ENCODE measurements at regions not wholly inside any gene's neighbourhood (a gene's known extent, or its start where the extent isn't known, plus 50 kb on each side); places are given as distances from the start of the nearest gene placed in this dataset.
"Not testable (repeated sequence)": the region's sequence is repeated elsewhere in the genome, so short reads cannot be mapped to it uniquely, and the experiment has no call there.

DNA sequence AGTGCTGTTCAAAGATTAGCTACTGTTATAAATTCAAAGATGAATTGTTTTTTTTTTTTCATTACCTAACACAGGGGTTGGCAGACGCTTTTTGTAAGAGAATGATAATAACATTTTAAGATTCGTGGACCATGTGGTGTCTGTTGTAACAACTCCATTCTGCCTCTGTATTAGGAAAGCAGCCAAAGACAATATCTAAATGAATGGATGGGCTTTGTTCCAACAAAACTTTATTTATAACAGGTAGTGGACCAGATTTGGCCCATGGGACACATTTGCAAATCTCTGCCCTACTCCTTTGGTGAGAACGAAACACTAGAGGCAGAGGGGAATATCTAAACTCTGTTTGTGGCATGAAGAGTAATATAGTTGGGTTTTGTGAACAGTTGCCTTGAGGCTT, 83.6 kb upstream of the BLID start:
- no peak for TF ChIP-seq SPI1 (IDR thresholded peaks at IDR 0.05; ENCODE audit: low read depth, low read length)
- TF ChIP-seq POU2F2 (IDR thresholded peaks at IDR 0.05; ENCODE audit: low read depth, low read length), result no peak
- TF ChIP-seq TAF1 (IDR thresholded peaks at IDR 0.05; ENCODE audit: low read depth, low read length), result no peak
- TF ChIP-seq PAX5 (IDR thresholded peaks at IDR 0.05; ENCODE audit: insufficient read depth, low read length, severe bottlenecking), result no peak
- TF ChIP-seq POLR2AphosphoS5 (IDR thresholded peaks at IDR 0.05; ENCODE audit: low read depth, low read length), result no peak
- TF ChIP-seq POLR2A (IDR thresholded peaks at IDR 0.05; ENCODE audit: low read depth, low read length), result no peak
- no peak for FAIRE-seq
- DNase-seq (ENCODE audit: insufficient read length, low spot score), result no peak

DNA sequence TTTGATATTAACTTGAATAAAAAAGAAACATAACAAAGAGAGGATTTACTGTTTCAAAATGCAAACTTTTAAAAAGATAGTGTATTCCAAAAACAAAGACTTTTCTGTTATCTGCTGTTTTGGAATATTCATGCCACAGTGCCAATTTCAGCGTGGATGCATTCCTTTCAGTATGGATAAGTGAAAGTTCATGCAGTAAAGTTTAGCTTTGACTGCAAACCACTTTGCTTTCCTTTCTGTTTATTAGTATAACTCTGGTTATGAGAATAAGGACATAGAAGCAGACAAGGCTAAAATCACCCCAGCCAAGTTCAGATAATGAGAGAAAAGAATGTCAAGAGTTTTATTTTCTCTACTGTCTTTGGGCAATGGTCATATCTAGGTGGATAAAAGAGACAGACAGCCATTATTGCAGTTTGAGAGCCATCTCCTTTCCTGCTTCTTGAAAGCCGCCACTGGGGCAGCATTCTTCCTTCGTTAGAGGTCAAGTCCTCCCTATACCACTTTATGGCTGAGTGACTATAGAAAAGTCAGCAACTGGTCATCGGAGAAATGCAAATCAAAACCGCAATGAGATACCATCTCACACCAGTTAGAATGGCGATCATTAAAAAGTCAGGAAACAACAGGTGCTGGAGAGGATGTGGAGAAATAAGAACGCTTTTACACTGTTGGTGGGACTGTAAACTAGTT, 82.4 kb upstream of the BLID start:
- TF ChIP-seq SPI1 (IDR thresholded peaks at IDR 0.05; ENCODE audit: low read depth, low read length), result no peak
- no peak for TF ChIP-seq POLR2AphosphoS5 (IDR thresholded peaks at IDR 0.05; ENCODE audit: low read depth, low read length)
- no peak for TF ChIP-seq TAF1 (IDR thresholded peaks at IDR 0.05; ENCODE audit: low read depth, low read length)
- no peak for TF ChIP-seq PAX5 (IDR thresholded peaks at IDR 0.05; ENCODE audit: insufficient read depth, low read length, severe bottlenecking)
- no peak for TF ChIP-seq POU2F2 (IDR thresholded peaks at IDR 0.05; ENCODE audit: low read depth, low read length)
- TF ChIP-seq POLR2A (IDR thresholded peaks at IDR 0.05; ENCODE audit: low read depth, low read length), result no peak
- DNase-seq (ENCODE audit: insufficient read length, low spot score) (no peak), FAIRE-seq (no peak)

DNA sequence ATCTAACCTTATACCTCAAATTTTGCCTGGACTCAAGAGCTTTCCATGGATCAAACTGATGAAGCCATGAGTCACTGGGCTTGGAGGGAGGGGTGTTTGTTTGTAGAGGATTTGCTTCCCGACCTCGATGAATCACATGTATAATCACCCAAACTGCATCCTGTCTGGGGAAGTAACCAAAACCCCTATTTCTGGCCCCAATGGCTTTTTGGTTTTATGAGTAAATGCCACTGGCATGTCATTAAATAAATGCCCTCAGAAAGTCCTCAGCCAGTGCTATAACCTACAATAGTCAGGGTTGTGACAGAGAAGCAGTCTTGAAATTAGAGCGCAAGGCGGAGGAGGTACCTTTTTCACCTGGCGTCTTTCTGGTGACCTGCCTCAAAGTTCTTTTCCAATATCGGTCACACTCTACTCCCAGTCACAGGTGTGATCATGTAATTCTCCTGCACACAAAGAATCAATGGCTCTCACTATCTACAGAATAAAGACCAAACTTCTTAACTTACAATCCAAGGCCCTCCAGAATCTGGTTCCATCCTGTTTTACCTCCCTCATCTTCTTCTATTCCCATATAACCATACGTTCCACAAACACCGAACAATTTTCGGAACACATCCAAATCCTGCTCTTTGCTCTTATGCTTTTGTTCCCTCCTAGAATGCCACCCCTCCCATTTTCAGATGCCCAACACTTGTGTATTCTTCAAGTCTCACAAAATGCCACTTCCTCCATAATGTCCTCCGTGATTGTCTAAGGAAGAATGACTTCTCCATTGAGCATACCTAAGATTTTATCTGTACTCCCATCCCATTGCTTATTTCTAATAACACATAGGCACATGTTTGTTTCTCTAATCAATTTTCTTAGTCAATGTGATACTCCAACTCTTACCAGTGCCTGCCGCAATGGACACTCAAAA, 81.3 kb upstream of the BLID start:
- DNase-seq (ENCODE audit: insufficient read length, low spot score) (no peak), FAIRE-seq (no peak)
- no peak for TF ChIP-seq POLR2A (IDR thresholded peaks at IDR 0.05; ENCODE audit: low read depth, low read length)
- TF ChIP-seq PAX5 (IDR thresholded peaks at IDR 0.05; ENCODE audit: insufficient read depth, low read length, severe bottlenecking), result no peak
- TF ChIP-seq TAF1 (IDR thresholded peaks at IDR 0.05; ENCODE audit: low read depth, low read length), result no peak
- no peak for TF ChIP-seq POLR2AphosphoS5 (IDR thresholded peaks at IDR 0.05; ENCODE audit: low read depth, low read length)
- no peak for TF ChIP-seq POU2F2 (IDR thresholded peaks at IDR 0.05; ENCODE audit: low read depth, low read length)
- no peak for TF ChIP-seq SPI1 (IDR thresholded peaks at IDR 0.05; ENCODE audit: low read depth, low read length)

DNA sequence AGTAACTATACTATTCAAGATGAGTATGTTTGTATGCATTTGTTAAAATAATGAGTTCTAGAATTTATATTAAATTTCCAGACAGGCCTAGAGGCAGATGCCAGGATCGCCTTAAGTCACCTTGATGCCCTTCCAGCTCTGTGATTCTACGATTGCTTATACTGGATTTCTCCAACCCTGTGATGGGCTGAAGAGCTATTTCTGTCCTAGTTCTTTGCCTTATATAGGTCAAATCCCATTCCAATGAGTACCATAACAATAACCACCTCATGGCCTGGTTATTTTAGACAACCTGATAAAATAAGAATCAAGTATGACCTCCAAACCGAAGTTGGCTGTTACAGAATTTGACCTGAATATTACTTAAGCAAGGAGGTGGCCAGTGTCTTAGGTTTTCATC, 79.8 kb upstream of the BLID start:
- no peak for TF ChIP-seq POU2F2 (IDR thresholded peaks at IDR 0.05; ENCODE audit: low read depth, low read length)
- TF ChIP-seq SPI1 (IDR thresholded peaks at IDR 0.05; ENCODE audit: low read depth, low read length), result no peak
- FAIRE-seq, result no peak
- no peak for DNase-seq (ENCODE audit: insufficient read length, low spot score)

DNA sequence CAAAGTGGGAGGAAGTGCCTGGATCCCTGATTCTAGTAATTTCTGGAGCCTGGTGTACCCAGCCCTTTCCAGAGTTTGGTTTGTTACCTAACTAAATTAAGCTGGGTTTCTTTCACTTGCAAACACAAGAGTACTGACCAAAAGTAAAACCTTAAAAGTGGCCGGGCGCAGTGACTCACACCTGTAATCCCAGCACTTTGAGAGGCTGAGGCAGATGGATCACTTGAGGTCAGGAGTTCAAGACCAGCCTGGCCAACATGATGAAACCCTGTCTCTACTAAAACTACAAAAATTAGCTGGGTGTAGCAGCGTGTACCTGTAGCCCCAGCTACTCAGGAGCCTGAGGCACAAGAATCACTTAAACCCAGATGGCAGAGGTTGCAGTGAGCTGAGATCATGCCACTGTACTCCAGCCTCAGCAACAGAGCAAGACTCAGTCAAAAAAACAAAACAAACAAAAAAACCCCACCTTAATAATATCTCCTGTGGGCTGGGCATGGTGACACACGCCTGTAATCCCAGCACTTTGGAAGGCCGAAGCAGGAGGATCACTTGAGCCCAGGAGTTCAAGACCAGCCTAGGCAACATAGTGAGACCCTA, 78.0 kb upstream of the BLID start:
- not testable (repeated sequence) for FAIRE-seq; DNase-seq (ENCODE audit: insufficient read length, low spot score)

DNA sequence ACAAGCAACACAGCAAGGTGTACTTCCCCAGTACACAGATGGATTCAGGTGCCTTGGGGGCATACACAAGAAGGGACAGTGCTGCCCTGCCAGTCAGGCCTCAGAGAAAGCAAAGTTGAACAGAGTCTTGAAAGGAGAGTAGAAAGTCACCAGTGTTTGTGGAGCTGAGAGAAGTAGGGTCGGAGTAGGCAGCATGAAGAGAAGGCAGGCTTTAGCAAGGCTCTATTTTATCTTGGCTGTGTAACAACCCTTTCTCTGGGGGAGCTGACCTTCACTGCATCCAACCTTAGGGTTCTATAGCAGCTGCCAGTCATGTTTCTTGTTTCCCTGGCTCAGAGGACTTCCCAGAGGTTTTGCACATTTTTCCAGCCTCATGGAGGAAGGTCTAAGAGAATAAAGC, 77.4 kb upstream of the BLID start:
- TF ChIP-seq POLR2A (IDR thresholded peaks at IDR 0.05; ENCODE audit: low read depth, low read length), result no peak
- no peak for TF ChIP-seq SPI1 (IDR thresholded peaks at IDR 0.05; ENCODE audit: low read depth, low read length)
- TF ChIP-seq PAX5 (IDR thresholded peaks at IDR 0.05; ENCODE audit: insufficient read depth, low read length, severe bottlenecking), result no peak
- no peak for TF ChIP-seq POLR2AphosphoS5 (IDR thresholded peaks at IDR 0.05; ENCODE audit: low read depth, low read length)
- no peak for TF ChIP-seq TAF1 (IDR thresholded peaks at IDR 0.05; ENCODE audit: low read depth, low read length)
- TF ChIP-seq POU2F2 (IDR thresholded peaks at IDR 0.05; ENCODE audit: low read depth, low read length), result no peak
- FAIRE-seq (no peak), DNase-seq (ENCODE audit: insufficient read length, low spot score) (no peak)

DNA sequence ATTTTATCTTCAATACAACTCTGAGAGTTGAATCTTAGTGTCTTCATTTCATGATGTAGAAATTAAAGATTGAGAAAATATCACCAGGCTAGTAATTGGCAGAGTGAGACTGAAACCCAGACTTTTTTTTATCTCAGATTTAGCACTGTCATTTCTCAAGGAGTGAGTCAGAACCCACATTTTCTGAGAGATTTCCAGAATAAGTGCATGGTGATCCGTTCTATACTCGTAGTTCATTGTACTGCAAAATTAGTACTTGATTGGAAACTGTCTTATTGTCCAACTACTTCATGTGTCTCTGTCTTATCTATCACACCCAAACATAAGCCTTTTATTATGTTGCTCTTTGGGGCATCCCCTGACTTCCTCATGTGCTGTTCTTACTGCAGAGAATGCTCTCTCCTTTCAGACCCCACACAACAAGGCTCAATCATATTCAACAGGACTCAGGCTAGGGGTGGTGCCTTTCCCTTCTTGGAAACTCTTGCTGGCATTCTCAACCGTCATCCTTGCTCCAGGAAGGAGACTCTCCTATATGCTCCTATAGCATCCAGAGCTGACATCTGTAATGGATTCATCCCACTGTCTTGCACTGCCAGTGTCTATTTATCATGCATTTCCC, 76.7 kb upstream of the BLID start:
- TF ChIP-seq TAF1 (IDR thresholded peaks at IDR 0.05; ENCODE audit: low read depth, low read length), result no peak
- no peak for TF ChIP-seq PAX5 (IDR thresholded peaks at IDR 0.05; ENCODE audit: insufficient read depth, low read length, severe bottlenecking)
- TF ChIP-seq POLR2AphosphoS5 (IDR thresholded peaks at IDR 0.05; ENCODE audit: low read depth, low read length), result no peak
- no peak for TF ChIP-seq SPI1 (IDR thresholded peaks at IDR 0.05; ENCODE audit: low read depth, low read length)
- TF ChIP-seq POLR2A (IDR thresholded peaks at IDR 0.05; ENCODE audit: low read depth, low read length), result no peak
- no peak for TF ChIP-seq POU2F2 (IDR thresholded peaks at IDR 0.05; ENCODE audit: low read depth, low read length)
- FAIRE-seq (no peak), DNase-seq (ENCODE audit: insufficient read length, low spot score) (no peak)

DNA sequence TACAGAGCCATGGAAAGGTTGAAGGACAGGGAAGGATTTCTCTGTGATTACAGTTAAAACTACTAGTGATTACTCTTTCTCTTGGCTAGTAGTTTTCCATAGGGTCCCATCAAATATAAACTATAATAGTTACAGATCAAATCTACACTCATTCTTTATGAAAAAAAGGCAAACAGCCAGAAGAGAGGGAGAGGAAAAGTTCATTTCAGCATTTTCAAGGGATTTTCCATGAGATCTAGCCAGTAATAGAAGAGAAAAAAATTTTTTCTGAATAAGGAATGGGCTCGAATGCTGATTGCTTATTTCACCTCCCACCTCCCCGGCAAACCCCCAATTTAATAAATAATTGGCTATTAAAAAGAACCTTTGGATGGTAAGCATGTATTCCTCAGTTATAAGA, 74.8 kb upstream of the BLID start:
- no peak for DNase-seq (ENCODE audit: insufficient read length, low spot score)
- no peak for TF ChIP-seq POU2F2 (IDR thresholded peaks at IDR 0.05; ENCODE audit: low read depth, low read length)
- no peak for TF ChIP-seq PAX5 (IDR thresholded peaks at IDR 0.05; ENCODE audit: insufficient read depth, low read length, severe bottlenecking)
- TF ChIP-seq SPI1 (IDR thresholded peaks at IDR 0.05; ENCODE audit: low read depth, low read length), result no peak
- TF ChIP-seq TAF1 (IDR thresholded peaks at IDR 0.05; ENCODE audit: low read depth, low read length), result no peak
- TF ChIP-seq POLR2A (IDR thresholded peaks at IDR 0.05; ENCODE audit: low read depth, low read length), result no peak
- no peak for TF ChIP-seq POLR2AphosphoS5 (IDR thresholded peaks at IDR 0.05; ENCODE audit: low read depth, low read length)
- FAIRE-seq, result no peak

DNA sequence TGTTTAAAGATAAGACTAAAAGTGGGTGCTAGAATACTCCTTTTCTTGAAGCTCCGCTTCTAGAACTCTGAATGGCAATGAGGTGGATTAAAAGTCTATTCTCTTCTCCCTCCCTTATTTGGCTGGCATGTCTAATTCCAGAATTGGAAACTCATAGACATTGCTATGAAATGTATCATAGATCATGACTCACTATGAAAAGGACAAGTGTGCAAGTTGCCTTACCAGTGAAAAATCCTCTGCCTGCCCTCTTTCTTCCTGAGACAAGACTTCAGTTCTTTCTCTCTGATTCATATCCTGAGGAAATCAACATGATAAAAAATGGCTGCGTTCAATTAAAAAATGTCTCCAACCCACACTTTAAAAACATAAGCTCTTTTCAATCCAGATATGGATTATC, 73.2 kb upstream of the BLID start:
- DNase-seq (ENCODE audit: insufficient read length, low spot score) (no peak), FAIRE-seq (no peak)

More for the DNA sequence above, 73.2 kb upstream of the BLID start:
- TF ChIP-seq POLR2AphosphoS5 (IDR thresholded peaks at IDR 0.05; ENCODE audit: low read depth, low read length) (no peak), TAF1 (IDR thresholded peaks at IDR 0.05; ENCODE audit: low read depth, low read length) (no peak), PAX5 (IDR thresholded peaks at IDR 0.05; ENCODE audit: insufficient read depth, low read length, severe bottlenecking) (no peak)

All from GM12891 (cell line).